ENCODE measurements at regions not wholly inside any gene's neighbourhood (a gene's known extent, or its start where the extent isn't known, plus 50 kb on each side); places are given as distances from the start of the nearest gene placed in this dataset.
"Not testable (repeated sequence)": the region's sequence is repeated elsewhere in the genome, so short reads cannot be mapped to it uniquely, and the experiment has no call there.

DNA sequence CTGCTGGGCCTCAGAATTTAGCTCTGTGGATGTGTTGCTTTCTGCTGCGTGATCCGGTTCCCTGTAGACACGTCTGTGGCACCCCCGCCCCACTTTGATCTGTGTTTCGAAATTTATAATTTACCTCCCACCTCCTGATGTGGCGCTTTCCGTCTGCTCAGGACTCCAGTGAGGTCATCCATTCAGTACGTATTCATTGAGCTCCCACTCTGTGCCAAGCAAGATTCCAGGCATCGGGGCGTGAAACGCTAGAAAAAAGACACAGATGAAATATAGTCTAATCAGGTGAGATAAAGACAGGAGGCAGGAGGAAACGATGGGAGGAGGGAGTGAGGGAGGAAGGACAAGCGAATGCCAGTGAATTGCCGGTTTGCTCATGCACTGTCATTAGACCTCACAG lies 431.9 kb upstream of the SULF2 start:
- no peak for DNase-seq

DNA sequence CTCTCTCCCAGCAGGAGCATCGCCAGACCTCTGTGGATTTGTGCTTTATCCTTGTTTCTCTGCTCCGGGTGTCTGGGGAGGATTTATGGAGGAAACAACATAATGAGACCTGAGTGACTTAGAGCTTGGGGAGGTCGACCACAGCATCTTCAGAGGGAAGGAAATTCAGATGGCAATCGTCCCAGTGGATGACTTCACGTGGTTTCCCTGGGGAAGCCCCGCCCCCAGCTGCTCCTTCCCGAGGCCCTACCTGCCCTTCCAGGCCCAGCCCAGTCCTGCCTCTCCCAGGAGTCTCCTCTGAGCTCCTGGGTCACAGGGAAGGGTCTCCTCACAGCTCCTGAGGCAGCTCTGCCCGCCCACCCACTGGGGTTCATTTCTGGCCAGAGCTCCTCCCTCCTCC lies 430.3 kb upstream of the SULF2 start:
- DNase-seq = no peak

DNA sequence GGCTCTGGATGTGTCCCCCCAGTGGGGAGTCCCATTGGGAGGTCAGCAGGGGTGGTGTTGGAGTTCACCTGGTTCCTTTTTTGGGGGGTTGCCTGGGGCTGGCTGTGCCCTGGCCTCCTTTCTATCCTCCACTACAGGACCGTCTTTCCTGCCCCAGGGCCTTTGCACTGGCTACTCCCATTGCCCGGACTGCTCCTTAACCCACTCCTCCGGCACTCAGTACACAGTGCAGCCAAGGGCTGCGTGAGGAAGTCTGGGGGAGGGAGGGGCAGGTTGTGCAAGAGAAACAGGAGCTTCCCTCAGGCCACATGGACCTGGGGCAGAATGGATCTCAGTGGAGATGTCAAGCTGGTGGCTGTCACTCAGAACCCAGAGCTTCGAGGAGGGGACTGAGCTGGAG lies 429.3 kb upstream of the SULF2 start:
- DNase-seq = no peak

DNA sequence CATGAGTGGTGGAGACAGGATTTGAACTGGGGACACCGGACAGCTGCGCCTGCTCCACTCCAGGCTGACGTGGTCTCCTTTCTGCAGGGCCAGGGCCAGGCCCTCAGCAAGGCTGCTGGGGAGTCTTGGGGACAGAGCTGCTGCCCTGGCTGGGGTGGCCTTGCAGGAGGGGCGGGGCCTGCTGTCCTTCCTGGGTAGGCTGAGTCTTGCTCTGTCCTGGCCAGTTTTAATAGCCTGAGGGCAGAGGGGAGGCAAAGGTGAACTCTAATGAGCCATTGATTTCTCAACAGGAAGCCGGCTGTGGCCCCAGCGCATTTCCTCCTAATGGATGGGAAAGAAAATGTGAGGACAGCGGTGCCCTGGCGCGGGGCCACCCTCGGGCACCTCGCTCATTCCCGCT lies 428.4 kb upstream of the SULF2 start:
- DNase-seq = not testable (repeated sequence)

DNA sequence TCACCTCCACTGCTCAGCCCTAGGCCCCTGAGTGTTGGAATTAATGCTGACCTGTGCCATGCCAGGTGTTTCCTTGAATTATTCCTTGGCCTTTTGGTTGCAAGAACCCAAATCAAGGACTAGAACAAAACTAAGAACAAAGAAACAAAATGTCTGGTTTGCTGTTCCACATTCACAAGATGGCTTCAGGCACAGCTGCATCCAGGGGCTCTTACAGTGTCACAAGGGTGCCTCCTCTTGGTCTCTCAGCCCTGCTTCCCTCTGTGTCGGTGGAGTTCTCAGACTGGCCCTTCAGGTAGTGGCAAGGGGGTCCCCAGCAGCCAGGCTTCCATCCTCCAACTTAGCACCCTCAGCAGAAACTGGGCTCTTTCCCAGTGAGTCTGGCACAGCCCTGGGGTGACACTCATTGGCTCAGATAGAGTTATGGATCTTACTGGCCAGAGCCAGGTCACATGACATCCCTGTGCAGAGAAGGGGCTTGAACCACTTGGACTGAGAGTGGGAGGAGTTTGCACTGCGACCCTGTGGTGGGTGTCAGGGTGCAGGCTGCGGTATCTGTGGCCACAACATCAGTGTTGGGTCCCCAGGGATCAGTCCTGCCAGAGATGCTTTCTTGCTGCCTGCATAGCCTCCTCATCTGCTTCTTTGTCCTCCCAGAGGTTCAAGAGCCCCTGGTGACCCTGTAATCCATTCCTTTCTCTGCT lies 427.7 kb upstream of the SULF2 start:
- no peak for DNase-seq

DNA sequence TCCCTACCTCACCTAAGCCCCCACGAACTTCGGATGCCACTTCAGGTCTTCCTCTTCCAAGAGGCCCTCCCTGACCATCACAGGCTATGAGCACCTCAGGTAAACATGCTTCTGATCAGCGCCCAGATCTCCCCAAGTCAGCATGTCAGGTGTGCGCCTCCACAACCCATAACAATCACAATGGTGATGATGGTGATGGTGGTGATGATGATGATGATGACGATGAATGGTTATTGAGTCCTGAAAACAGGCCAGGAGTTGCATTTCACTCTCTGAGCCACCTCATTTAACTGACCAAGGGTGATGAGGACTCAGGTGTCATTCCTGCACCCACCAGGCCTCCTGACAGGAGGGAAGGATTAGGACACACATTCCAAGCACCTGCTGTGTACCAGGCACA lies 426.6 kb upstream of the SULF2 start:
- DNase-seq = no peak

DNA sequence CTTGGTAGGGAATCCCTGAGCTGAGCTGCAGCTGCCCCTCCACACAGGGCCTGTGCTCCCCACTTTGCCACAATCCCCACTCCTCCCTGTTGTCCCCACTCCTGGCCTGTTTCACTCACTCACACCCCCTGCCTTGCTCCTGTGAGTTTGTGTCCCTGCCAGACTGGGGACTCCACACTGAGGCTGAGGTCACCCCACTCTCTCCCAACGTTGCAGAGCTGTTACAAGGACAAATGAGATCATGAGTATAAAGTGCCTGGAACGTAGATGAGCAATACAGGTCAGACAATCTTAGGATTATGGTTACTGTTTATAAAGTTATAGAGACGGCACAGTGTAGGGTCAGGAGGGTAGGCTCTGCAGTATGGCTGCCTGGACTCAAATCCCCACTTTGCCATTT lies 426.0 kb upstream of the SULF2 start:
- DNase-seq = no peak

DNA sequence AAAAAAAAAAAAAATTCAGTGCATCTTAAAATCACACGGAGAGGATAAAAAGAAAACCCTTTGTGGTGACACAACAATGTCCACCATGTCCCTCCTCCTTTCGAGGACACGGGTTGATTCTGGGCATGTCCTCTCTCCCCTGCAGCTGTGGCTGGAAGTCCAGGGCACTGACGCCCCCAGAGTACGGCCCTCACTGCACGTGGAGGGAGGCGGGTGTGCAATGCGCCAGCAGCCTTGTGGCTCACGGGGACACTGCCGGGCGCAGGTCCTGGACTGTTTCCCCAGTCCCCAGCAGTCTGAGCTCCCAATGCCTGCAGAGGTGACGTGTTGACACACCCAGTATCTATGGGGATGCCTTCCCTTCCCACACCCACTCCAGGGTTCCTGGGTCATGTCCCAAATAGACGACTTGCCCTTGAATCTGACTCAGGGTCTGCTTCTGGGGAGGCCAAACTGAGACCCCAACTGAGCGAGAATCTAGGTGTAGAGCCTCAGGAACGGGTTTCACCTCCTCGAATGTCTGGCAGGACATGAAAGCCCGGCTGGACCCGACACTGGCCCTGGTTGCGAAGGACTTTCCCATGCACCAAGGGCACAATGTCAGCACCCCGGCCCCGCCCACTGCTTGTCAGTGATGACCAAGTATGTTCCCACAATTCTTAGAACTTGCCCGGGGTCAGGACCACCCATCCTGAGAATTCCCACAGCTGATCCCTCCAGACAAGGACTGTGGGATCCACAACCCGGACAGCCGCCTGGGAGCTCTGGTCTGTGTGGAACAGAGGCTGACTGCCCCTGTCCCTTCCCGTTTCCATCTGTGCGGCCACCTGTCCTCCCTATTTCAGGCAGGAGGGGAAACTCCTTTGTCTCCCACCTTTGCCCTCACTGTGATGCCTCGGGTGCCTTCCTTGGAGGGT lies 425.1 kb upstream of the SULF2 start:
- no peak for DNase-seq

DNA sequence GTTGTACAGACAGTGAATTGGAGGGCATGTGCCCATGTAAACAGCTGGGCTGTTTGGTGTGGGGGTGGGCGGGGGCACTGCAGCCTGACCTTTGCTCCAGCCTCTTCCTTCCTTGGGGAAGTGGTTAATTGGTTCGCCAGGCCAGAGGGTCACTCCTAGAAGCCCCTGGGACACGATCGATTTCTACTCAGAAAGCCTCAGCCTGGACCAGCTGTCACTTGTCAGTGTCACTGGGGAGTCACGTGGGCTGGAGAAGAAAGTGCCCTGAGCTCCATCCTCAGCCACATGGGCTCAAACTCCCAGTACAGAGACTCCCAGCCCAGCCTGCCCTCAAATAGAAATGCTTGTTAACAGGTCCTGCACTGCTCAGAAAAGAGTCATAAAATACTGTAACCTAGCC lies 423.8 kb upstream of the SULF2 start:
- no peak for DNase-seq

DNA sequence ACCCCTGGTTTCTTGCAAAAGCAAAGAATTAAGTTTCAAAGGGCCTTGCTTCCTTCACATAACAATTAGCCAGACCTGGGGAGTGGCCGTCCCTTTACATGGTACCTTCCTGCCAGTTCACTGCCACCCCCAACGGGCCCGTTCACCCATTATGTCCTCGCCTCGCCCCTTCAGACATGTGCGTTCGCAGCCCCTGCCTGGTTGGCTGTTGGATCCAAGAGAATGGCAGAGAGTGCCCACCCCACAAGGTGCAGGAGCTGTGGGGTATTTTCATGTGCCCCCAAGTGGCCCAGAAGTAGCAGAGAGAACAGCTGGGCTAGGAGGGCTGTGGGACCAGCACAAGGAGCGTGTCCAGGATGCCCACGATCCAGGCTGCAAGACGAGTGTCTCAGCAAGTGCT lies 422.9 kb upstream of the SULF2 start:
- no peak for DNase-seq

DNA sequence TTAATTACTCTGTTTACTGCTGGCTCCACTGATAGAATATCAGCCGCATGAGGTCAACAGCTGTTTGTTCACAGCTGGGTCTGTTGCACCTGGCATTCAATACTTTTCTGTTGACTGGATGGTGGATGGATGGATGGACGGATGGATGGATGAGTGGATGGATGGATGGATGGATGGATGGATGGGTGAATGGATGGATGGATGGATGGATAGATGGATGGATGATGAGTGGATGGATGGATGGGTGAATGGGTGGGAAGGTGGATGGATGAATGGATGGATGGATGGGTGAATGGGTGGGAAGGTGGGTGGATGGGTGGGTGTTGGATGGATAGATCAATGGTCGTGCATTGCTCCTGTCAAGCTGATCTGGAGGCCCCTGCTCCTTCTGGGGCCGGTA lies 422.2 kb upstream of the SULF2 start:
- DNase-seq = no peak

DNA sequence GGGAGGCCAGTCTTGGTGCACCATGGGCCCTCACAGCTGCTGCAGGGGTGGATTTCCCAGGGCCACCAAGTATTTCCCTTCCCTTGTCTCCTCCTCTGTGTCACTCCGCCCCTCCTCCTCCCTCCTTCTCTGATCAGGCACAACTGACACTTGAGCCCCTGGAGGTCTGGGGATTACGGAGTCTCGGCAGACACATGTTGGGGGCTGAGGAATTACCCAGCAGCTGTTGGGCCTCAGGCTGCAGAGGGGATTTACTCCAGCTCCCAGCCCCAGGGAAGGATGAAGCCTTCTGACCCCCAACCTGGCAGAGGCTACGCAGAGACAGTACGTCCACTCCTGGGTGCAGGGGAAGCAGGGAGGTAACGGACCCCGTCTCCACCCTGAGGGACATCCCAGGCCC lies 420.5 kb upstream of the SULF2 start:
- DNase-seq = no peak

DNA sequence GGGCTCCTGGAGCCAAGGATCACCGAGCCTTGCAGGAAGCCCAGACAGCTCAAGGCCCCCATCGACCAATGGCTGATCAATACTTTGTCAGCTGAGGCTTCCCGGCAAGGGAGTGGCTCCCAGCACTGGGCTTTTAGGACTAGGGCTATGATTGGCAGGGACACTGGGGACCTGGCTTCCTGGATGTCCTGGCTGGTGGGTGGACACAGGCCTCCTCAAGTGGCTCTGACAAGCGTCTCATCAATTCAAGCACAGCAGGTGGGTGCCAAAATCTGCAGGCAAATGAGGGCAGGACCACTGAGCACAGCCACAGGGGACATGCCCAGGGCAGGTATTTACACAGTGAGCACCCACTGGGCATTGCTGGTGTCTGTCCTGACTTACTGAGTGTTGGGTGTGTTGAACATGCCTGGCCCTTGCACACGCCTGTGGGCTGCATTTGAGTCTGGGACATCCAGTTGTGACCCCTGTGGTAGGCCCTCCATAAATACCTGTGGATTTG lies 420.1 kb upstream of the SULF2 start:
- DNase-seq = no peak

DNA sequence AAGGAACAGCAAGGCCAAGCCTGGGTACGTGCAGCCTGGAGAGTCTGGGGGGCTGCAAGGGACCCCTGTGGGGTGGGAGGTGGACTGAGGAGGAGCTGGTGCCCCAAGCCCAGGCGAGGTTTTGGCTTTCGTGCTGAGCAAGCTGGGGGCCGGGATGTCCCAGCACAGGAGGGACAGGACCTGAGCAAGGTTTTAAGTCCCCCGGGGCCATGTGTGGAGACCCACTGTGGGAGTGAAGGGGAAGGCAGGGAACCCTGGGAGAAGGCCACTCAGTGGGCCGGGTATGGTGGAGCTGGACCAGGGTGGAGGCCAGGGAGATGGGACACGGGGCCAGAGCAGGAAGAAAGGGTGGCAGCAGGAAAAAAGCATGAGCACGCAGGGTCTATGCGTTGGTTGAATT lies 419.2 kb upstream of the SULF2 start:
- DNase-seq = no peak

DNA sequence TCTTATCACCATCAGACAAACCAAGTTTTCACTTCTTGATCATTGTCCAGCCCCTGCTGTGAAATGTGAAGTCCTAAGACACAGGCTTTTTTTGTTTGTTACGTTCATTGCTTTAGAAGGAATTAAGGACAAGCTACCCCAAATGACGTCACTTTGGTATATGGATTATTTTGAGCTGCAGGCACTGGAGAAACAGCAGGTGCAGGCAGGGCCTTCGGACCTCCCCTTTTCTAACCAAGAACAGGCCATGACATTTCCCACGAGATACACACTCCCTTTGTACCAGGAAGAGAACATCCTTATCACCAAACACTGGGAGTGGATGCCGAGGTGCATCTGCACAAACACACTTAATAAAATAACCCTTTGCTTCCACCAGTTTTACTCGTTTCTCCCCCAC lies 418.0 kb upstream of the SULF2 start:
- no peak for DNase-seq

DNA sequence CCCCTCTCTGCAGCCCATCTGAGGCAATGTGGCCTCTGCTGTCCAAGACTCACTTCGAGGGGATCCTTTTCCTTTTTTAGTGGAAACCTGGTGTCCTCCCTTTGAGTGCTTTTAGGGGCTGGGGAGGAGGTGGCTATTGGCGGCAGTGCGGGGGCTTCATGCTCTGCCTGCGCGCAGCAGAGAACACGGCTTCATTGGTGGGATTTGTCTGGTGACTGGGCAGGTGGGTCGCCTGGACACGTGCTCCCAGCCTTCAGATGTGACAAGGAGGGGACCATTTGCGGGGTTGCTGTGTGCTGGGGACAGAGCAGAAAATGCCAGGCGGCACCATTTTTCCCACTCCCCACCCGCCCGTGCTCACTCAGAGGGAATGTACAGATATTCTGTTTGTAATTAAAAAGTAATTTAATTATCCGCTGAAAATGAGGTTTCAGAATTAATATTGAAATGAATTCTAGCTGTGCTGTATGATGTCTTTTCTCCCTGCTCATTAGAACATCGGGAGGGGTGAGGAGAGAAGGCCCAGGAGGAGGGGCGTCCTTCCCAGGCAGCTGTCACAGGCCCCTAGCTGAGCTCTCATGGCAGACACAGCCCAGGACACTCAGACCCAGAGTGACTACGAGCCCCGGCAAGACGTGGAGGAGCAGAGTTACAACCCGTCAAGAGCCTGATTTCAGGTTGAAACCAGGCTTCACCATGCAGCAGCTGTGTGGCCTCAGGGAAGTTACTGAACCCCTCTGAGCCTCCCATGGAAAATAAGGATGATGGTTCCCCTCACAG lies 417.2 kb upstream of the SULF2 start:
- DNase-seq = no peak

DNA sequence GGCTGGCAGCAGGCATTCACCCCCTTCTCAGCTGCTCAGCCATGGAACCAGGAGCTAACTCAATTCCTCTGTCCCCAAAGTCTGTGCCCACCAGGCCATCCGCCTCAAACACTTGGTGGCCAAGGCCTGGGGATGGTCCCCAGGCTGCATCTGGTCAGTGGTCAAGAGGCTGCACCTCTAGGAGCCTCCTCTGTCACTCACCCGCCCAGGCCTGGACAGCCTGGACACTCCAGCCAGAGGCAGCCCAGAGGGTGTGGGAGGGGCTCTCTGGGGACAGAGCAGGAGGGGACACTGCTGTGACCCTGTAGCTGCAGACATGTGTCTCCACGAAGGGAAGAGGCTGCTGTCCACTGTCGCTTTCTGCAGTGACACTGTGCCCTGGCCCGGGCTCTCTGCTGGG lies 416.6 kb upstream of the SULF2 start:
- no peak for DNase-seq

DNA sequence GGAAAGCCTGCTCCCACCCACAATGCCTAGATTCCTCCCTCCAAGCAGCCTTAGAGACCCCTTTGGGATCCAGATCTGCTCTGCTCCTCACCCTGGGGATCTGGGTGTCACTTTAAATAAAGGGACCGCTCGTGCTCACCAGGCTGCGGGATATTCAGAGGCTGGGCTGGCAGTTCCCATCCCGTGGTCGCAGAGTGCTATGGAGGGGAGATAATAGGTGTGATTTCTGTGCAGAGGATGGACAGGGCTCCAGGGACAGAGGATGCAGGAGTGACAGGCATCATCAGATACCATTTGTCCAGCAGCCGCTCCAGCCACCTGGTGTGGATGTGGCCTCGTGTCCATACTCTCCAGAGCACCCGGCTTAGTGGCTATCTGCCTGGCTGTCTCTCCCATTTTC lies 415.9 kb upstream of the SULF2 start:
- no peak for DNase-seq

DNA sequence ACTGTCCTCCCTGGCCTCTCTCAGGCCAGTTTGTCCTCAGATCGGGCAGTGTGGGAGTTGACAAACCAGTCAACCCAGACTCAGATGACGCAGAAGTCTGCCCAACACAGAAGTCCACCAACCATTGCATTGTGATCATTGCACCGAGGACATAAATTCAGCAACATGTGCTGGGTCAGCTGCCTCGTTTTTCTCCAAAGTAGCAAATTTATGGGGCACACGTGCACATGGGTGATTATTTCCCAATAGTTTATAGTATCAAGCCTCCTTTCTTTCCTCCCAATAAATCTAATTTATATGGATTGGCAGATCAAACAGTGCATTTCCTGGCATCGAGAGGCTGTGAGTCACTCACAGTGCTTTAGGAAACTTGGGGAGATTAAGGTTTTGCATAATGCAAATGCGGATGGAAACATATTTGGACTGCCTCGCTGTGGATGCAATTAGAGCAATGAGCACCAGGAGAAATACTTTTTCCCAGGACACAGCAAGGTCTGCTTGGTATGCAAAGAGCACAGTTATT lies 413.7 kb upstream of the SULF2 start:
- no peak for DNase-seq

DNA sequence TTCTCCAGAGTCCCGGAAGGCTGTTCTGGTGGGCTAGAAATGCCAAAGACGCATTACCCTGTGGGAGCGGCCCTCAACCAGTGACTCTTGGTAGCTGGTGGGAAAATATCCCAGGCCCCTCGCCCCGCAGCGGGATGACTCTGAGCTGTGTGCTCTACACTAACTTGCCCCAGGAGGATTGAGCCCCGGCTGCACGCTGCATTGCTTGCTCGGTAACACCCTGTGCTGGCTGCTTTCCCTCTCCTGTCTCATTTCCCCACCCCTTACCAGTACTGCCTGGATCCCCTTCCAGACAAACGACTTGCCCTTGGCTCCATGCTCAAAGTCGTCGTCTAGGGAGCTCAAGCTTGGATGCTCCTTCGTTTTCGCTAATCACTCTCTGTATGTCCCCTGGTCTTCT lies 411.8 kb upstream of the SULF2 start:
- DNase-seq = no peak

DNA sequence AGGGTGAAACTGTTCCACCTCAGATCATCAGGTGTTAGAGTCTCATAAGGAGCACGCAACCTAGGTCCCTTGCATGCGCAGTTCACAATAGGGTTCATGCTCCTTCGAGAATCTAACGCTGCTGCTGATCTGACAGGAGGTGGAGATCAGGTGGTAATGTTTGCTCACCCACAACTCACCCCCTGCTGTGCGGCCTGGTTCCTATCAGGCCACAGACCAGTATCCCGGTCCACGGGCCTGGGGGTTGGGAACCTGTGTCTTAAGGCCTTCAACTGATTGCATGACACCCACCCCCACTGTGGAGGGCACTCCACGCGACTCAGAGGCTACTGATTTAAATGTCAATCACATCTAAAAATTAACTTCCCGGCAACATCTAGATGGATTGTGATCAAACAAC lies 411.2 kb upstream of the SULF2 start:
- DNase-seq = no peak

DNA sequence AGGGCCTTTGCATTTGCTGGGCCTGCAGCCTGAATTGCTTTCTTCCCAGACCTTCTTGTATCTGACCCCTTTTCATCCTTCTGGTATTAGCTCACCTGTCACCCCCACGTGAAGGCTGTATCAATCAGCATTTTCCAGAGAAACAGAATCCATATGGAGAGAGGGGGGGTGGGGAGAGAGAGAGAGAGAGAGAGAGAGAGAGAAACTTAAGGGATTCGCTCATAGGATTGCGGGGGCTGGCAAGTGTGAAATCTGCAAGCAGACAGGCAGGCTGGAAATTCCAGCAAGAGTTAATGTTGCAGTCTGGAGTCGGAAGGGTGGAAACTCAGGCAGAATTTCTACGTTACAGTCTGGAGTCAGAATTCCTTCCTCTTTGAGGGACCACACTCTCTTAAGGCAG lies 410.7 kb upstream of the SULF2 start:
- DNase-seq = no peak

DNA sequence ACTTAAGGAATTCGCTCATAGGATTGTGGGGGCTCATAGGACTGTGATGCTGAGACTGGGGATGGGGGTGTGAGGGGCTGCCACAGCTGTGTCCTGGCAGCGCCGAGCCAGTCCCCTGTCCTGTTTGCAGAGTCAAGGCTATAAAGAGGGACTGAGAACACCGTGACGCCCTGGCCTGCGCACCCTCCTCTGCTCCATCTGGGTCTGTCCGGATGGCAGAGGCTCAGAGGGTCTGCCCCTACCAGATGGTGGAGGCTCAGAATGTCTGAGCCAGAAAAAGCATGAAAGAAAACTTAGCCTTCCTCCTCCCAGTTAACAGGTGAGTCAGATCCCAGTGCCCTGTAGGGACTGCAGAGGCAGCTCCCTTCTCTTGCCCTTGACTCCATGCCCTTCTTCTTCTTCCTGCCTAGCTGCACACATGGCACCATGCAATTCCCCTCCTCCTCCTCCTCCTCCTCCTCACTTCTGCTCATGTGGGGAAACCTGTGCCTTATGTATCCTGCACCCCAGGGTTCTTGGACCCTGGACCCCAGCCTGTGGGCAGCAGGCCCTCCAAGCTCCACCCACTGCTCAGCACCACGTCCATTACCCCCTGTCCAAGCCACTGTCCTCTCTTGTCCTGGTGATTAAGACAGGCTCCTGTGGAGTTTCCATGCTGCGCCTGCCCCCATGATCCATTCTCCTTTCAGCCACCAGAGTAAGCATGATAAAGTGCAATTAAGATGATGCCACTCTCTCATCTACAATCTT lies 410.0 kb upstream of the SULF2 start:
- no peak for DNase-seq
